Left ventricle myocardium superior (tissue), 1 donor: ENCODE measurements at regions not wholly inside any gene's neighbourhood (a gene's known extent, or its start where the extent isn't known, plus 50 kb on each side); places are given as distances from the start of the nearest gene placed in this dataset.

Experiments
- ATAC-seq: fragments of 200-7000 bp; cut with Tn5 transposase; one replicate; pipeline ENCODE4 v1.9.1; 2020; ENCODE audit warnings: mild to moderate bottlenecking, moderate library complexity
- DNase-seq: peaks from one replicate; pipeline ENCODE4 v3.0.0-alpha.2; 2020
- intact Hi-C: fragments of 100-400 bp; cut with micrococcal nuclease; formaldehyde crosslinking; loops from one replicate; pipeline ENCODE4 v1.11.0; 2022
- donor health status: DM: no; HTN: yes; CAD: no; lungs with severe emphysema.

- ATAC-seq (no peak), DNase-seq (no peak)
- intact Hi-C loops = no loop called here
Observed at GRCh38 chr18:45493830-45494229, 121.4 kb upstream of the SLC14A2 start.

- intact Hi-C loops = no loop called here
- no peak for DNase-seq
- no peak for ATAC-seq
Observed at GRCh38 chr18:45494811-45495210, 120.5 kb upstream of the SLC14A2 start.

GRCh38 chr18:45496741-45497140 is 118.5 kb upstream of the SLC14A2 start:
- intact Hi-C loops = no loop called here
- no peak for DNase-seq
- ATAC-seq = no peak

GRCh38 chr18:45497595-45498286 is 117.5 kb upstream of the SLC14A2 start:
- no peak for ATAC-seq
- intact Hi-C loops = no loop called here

GRCh38 chr18:45498287-45498658 is 117.0 kb upstream of the SLC14A2 start:
- no peak for DNase-seq

More at GRCh38 chr18:45497595-45498286, 117.5 kb upstream of the SLC14A2 start:
- DNase-seq = no peak

GRCh38 chr18:45503990-45504389 is 111.3 kb upstream of the SLC14A2 start:
- ATAC-seq (peak; percentile 70), DNase-seq (no peak)
- intact Hi-C loops = no loop called here

More at GRCh38 chr18:45498287-45498658, 117.0 kb upstream of the SLC14A2 start:
- intact Hi-C loops = no loop called here
- no peak for ATAC-seq

GRCh38 chr18:45505497-45506206 is 109.6 kb upstream of the SLC14A2 start:
- intact Hi-C loops = no loop called here
- peak; percentile 77 for ATAC-seq
- DNase-seq = peak; percentile 33

- intact Hi-C loops = no loop called here
- no peak for ATAC-seq
- DNase-seq = no peak
Observed at GRCh38 chr18:45506951-45507350, 108.3 kb upstream of the SLC14A2 start.

- DNase-seq = no peak
- no peak for ATAC-seq
- intact Hi-C loops = no loop called here
Observed at GRCh38 chr18:45509535-45509934, 105.7 kb upstream of the SLC14A2 start.

GRCh38 chr18:45510656-45511055 is 104.6 kb upstream of the SLC14A2 start:
- intact Hi-C loops = no loop called here
- no peak for ATAC-seq

GRCh38 chr18:45512363-45512953 is 102.8 kb upstream of the SLC14A2 start:
- ATAC-seq = no peak
- intact Hi-C loops = no loop called here
- DNase-seq = no peak

More at GRCh38 chr18:45510656-45511055, 104.6 kb upstream of the SLC14A2 start:
- DNase-seq = no peak

- intact Hi-C loops = no loop called here
- ATAC-seq = peak; percentile 88
- DNase-seq = peak; percentile 70
Observed at GRCh38 chr18:45517181-45517741, 98.0 kb upstream of the SLC14A2 start.

- ATAC-seq (no peak), DNase-seq (no peak)
- intact Hi-C loops = no loop called here
Observed at GRCh38 chr18:45518311-45519155, 96.7 kb upstream of the SLC14A2 start.

GRCh38 chr18:45519411-45520280 is 95.6 kb upstream of the SLC14A2 start:
- ATAC-seq = no peak
- intact Hi-C loops = no loop called here
- DNase-seq = no peak

GRCh38 chr18:45521136-45521535 is 94.1 kb upstream of the SLC14A2 start:
- intact Hi-C loops = no loop called here
- DNase-seq (no peak), ATAC-seq (peak; percentile 35)

- no peak for ATAC-seq
- no peak for DNase-seq
Observed at GRCh38 chr18:45521777-45522176, 93.5 kb upstream of the SLC14A2 start.

GRCh38 chr18:45522371-45522770 is 92.9 kb upstream of the SLC14A2 start:
- intact Hi-C loops = no loop called here
- ATAC-seq = no peak
- DNase-seq = no peak

More at GRCh38 chr18:45521777-45522176, 93.5 kb upstream of the SLC14A2 start:
- intact Hi-C loops = no loop called here

GRCh38 chr18:45525301-45525700 is 90.0 kb upstream of the SLC14A2 start:
- DNase-seq = no peak
- no peak for ATAC-seq
- intact Hi-C loops = no loop called here
